NT2/D1 (cell line): ENCODE measurements at regions not wholly inside any gene's neighbourhood (a gene's known extent, or its start where the extent isn't known, plus 50 kb on each side); places are given as distances from the start of the nearest gene placed in this dataset.

Experiments used
- YY1 ChIP-seq: IDR thresholded peaks from 2 replicates; pipeline ENCODE4 v1.6.1; 2011; ENCODE audit not compliant: insufficient read length, insufficient read depth
- ZNF274 ChIP-seq: IDR thresholded peaks from 2 replicates; pipeline ENCODE4 v1.6.1; 2011; ENCODE audit warnings: mild to moderate bottlenecking, low read depth, low read length

GRCh38 chr1:34324879-34325440, 148.3 kb downstream of the C1orf94 start:
- TF ChIP-seq ZNF274 (no peak), YY1 (no peak)
